HG02840 (cell line): ENCODE measurements at regions not wholly inside any gene's neighbourhood (a gene's known extent, or its start where the extent isn't known, plus 50 kb on each side); places are given as distances from the start of the nearest gene placed in this dataset.
"Not testable (repeated sequence)": the region's sequence is repeated elsewhere in the genome, so short reads cannot be mapped to it uniquely, and the experiment has no call there.

ENCODE experiments used
- ATAC-seq: cut with Tn5 transposase; IDR thresholded peaks from one replicate; pipeline ENCODE4 v1.9.1; 2021; ENCODE audit warnings: mild to moderate bottlenecking, moderate library complexity, moderate number of reproducible peaks; ENCODE audit not compliant: unreplicated experiment, low FRiP score

- ATAC-seq = no peak
Observed at GRCh38 chr6:11961923-11962322, 50.2 kb upstream of the HIVEP1 start.

DNA sequence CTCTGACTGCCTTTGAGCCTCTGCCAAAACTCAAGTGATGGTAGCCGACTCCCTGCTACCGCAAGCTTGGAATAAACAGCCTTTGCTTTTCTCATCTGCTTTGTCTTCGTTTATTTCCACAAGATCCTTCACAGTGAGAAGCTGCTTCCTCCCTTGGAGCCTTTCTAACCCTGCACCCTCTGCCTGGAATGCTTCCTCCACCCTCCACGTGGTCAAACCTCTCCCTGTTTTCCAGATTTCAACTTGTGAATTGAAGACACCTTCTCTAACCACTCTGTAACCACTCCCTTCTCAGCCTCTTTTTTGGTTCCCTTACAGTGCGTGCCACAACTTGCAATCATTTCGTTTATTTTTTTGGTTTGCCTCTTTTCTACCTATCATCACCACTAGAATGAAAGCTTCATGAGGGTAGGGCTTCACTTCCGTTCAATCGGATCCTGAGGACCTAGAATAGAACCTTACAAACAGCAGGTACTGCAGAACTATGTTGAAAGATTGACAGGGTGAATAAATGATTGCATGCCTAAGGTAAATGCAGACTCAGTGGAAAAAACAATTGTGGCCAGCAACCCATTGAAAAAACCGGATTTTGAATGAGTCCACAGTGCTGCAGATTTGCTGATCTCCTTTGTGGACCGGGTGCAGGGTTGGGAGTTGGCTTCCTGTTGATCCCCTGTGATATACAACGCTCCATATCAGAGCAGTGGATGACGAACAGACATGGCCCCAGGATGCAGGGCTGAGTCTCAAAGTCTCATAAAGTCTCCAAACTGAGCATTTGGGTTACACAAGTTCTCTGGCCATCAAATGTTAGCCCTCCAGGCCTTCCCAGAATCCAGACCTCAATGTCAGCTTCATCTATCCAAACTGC is 51.0 kb upstream of the HIVEP1 start:
- no peak for ATAC-seq

DNA sequence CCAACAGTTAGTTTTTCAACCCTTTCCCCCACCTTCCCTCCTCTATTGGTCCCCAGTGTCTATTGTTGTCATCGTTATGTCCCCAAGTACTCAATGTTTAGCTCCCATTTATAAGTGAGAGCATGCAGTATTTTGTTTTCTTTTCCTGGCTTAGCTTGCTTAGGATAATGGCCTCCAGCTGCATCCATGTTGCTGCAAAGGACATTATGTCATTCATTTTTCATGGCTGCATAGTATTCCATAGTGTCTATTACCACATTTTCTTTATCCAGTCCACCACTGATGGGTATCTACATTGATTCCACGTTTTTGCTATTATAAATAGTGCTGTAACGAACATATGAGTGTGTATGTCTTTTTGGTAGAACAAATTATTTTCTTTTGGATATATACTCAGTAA is 55.3 kb upstream of the HIVEP1 start:
- ATAC-seq = no peak

DNA sequence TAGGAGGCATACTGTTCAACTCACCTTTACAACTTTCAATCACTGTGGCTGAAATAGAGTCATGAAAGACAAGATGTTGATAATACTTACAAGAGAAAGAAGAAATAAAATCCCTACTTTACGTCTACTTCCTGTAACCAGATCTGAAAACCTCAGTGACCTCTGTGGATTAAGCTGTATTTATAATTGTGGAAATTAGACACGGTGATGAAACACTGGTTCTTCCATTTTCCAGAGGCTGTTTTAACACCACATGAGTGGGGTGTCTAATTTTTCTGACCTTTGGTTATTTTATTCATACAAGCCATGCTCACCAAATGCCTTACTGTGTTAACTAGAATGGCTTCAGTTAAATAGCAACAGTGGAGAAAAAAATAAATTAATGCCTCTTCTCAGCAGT is 58.5 kb upstream of the HIVEP1 start:
- no peak for ATAC-seq

- ATAC-seq = no peak
Observed at GRCh38 chr6:11952316-11952715, 59.8 kb upstream of the HIVEP1 start.

- no peak for ATAC-seq
Observed at GRCh38 chr6:11951868-11952267, 60.2 kb upstream of the HIVEP1 start.

DNA sequence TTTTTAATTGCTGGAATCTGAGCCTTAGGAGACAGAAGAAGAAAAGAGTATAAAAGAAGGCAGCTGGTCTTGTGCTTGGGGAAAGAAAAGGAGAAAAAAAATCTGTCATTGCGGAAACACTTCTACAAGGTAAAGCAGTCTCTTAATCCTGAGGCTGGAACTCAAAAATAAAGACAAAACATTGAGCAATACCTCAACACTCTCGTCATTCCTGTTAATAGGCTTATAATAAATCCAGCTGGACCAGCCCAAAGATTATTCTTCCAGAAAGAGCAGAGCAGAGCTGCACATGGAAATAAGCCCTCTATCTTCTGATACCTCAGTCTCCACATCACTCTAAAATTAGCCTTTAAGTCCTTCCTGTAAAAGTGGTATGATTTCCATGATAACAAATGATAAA is 62.0 kb upstream of the HIVEP1 start:
- ATAC-seq = no peak

- ATAC-seq = no peak
Observed at GRCh38 chr6:11947575-11947974, 64.5 kb upstream of the HIVEP1 start.

DNA sequence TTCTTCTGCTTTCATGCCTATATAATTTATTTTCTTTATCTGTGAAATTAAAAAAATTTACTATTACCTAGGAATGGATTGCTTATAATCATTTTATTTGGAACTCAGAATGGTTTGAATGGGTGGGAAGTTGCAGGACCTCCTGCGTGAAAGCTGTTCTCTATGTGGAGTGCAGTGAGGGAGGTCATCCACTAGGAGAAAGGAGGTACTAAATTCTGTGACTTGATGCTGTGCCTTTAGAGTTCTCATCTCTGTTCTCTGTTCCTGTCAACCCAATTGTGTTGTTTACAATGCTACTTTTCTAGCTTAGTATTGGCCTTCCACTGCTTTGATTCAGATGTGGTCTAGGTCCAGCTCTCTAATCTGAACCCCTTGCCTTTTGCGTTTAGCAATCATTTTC is 65.0 kb upstream of the HIVEP1 start:
- no peak for ATAC-seq

- no peak for ATAC-seq
Observed at GRCh38 chr6:11944111-11944510, 68.0 kb upstream of the HIVEP1 start.

GRCh38 chr6:11943060-11943459 is 69.1 kb upstream of the HIVEP1 start:
- ATAC-seq = no peak

DNA sequence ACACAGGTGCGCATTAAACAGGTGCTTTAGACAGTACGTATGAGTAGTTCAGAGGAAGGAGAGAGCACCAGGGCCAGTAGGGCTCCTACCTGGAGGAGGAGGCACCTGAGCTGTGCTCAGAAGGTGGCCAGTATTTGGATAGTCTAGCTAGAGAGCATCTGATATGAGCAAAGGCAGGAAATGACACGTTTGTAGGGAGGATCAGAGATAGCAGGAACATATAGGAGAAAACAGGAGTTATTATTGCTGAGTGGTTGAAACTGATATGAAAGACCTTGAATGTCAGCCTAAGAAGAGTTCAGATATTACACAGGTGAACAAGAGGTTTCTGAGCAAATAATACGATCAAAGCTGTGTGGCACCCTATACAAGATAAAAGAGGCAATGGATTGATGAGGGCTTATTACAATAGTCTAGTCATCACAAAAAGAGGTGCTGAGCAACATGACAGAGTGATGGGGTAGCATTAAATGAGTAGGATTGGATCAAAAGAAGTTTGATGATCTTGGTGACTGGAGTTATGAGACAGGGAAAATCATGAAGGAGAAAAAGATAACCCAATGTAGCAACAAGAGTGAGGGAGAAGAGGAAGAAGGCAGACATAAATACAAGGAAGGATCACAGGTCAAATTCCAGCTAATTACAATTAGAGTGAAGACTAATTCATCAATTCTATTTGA is 69.8 kb upstream of the HIVEP1 start:
- ATAC-seq = no peak

GRCh38 chr6:11940532-11941166 is 71.5 kb upstream of the HIVEP1 start:
- ATAC-seq = not testable (repeated sequence)

DNA sequence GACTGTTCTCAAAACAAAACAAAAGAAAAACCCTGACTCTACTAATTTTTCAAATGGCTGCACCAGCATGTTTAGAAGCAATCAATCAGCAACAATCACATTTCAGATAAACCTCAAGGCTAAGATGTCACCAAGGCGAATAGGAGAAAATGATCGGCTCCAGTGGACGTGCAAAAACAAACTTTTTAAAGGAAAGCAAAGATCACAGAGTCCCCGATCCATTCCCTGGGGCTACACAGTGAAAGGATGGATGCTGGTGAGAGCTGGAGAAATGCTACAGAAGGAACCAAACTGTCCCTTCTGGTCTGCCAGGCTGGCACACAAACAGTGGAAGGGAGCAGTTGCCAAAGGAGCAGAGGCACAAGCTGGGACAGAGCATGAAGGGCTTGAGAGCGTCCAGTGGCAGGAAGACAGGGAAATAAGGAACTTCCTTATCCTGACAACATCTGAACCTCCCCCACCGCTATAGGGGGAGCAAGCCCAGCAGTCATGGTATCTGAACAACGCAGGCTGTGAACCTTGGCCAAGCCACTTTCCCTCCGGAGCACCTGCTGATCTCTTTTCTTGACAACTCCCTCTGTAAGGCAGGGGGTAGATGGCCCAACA is 73.7 kb upstream of the HIVEP1 start:
- no peak for ATAC-seq

GRCh38 chr6:11934638-11935037 is 77.5 kb upstream of the HIVEP1 start:
- ATAC-seq = no peak

DNA sequence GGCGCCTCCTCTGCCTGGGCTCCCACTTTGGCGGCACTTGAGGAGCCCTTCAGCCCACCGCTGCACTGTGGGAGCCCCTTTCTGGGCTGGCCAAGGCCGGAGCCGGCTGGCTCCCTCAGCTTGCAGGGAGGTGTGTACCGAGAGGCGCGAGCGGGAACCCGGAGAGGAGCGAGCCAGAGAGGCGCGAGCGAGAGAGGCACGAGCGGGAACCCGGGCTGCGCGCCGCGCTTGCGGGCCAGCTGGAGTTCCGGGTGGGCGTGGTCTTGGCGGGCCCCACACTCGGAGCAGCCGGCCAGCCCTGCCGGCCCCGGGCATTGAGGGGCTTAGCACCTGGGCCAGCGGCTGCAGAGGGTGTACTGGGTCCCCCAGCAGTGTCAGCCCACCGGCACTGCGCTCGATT is 79.2 kb upstream of the HIVEP1 start:
- ATAC-seq = not testable (repeated sequence)

DNA sequence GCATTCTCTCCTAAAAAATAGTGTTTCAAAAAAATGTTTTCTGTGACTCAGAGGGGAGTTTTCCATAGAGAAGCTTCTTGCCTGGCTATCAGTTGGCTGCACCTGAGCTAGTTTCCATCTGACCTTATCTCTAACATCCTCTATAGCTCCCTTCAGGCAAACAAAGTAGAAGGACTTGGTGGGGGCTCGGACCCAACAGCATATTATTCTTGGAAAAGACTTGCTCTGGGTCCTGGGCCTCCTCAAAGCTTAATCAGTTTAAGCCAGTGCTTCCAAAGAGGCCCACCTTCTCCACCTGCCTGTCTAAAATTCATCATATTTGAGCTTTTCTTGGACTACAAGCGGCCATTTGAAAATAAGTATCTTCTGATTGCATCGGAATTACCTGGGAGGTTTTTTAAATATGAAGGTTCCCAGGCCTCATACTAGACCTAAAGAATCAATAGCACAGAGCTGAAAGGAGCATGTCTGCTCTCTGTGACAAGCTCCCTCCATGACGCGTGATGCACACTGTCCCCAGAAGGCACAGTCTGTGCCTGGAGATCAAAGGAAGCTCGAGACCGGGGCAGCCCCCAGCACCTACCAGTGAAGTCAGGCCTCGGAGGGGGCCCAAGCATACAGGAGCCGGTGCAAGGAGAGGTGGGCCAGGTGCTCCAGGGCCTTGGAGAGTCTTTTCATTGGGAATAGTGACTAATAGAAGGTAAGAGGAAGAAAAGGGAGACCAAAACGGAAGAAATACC is 80.6 kb upstream of the HIVEP1 start:
- ATAC-seq = no peak

- not testable (repeated sequence) for ATAC-seq
Observed at GRCh38 chr6:11930834-11931233, 81.3 kb upstream of the HIVEP1 start.

- no peak for ATAC-seq
Observed at GRCh38 chr6:11930240-11930639, 81.9 kb upstream of the HIVEP1 start.

DNA sequence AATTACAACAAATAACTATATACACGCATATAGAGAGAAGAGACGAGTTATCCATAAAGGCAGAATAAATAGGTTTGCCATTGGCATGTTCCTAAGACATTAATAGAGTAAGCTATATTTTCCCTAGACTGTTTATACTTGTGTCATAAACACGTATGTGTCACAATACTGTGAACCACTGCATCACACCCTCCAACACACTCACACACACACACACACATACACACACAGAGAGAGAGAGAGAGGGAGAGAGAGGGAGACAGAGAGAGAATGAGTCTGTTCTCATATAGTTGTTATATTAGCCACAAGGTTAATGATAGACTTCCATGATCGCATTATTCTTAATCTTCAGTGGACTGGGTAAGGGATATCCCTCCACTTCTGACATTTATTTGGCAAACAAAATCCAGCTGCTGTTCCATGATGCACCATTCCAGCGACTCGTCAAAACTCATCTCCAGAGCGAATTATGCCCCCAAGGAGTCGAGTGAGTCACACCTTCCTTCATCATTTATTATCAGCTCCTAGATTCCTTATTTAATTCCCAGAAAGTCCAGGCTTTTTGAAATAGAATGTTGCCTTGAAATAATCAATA is 82.8 kb upstream of the HIVEP1 start:
- ATAC-seq = no peak
